ENCODE measurements at regions not wholly inside any gene's neighbourhood (a gene's known extent, or its start where the extent isn't known, plus 50 kb on each side); places are given as distances from the start of the nearest gene placed in this dataset.

DNA sequence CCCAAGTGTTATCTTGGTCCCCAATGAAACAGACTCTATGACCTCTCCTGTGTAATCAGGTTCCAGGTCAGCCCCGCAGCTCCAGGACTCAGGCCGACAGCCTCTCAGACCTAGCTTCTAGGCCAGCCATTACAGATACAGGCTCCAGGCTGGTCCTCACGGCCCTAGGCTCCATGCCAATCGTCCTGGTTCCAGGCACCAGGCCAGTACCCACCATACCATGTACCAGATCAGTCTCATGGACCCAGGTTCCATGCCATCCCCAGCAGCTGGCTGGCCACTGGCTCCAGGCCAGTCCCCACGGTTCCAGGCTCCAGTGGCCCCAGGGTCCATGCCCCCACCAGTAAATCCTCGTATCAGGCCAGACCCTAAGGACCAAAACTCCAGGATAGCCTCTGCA lies 1326.6 kb upstream of the C9orf72 start:
- H3K27ac ChIP-seq = no peak overlapping the region
- no peak for TF ChIP-seq ZFX (IDR thresholded peaks at IDR 0.05)
- TF ChIP-seq, protein P1, sequence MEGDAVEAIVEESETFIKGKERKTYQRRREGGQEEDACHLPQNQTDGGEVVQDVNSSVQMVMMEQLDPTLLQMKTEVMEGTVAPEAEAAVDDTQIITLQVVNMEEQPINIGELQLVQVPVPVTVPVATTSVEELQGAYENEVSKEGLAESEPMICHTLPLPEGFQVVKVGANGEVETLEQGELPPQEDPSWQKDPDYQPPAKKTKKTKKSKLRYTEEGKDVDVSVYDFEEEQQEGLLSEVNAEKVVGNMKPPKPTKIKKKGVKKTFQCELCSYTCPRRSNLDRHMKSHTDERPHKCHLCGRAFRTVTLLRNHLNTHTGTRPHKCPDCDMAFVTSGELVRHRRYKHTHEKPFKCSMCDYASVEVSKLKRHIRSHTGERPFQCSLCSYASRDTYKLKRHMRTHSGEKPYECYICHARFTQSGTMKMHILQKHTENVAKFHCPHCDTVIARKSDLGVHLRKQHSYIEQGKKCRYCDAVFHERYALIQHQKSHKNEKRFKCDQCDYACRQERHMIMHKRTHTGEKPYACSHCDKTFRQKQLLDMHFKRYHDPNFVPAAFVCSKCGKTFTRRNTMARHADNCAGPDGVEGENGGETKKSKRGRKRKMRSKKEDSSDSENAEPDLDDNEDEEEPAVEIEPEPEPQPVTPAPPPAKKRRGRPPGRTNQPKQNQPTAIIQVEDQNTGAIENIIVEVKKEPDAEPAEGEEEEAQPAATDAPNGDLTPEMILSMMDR (conservative IDR thresholded peaks at IDR 0.05) = no peak

DNA sequence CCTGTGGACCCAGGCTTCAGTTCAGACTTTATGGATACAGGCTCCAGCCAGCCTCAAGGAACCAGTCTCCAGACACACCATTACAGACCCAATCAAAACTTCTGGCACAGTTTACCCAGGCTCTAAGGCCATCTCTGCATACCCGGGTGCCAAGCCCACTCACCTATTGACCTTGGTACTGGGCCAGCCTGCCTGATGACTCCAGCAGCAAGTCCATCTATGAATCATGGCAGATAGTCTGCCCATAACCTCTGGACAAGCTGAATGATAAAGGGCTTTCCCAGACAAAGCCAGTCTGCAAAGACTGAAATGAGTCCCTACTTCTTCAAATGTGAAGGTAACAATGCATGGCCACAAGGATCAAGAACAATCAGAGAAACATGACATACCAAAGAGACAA lies 1327.1 kb upstream of the C9orf72 start:
- H3K27ac ChIP-seq = no peak overlapping the region
- TF ChIP-seq, protein P1 (conservative IDR thresholded peaks at IDR 0.05) = no peak
- no peak for TF ChIP-seq ZFX (IDR thresholded peaks at IDR 0.05)

DNA sequence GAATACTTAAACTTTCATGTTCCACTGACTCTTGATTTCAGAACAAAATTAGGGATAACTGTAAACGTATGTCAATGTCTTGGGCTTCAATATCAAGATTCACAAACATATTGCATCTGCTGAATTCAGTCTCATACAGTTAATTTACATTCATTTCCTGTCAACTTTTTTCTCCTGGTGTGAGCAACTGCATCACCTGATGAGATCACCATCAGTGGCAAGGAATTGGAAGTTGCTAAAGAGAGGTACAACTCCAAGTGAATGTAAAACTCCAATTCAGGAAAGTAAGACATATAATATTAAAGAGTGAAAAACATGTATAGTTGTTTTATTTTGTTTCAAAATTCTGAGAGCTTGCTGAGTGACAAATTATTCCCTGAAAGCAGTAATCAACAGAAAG lies 1336.2 kb upstream of the C9orf72 start:
- no peak overlapping the region for H3K27ac ChIP-seq
- TF ChIP-seq, protein P1 (conservative IDR thresholded peaks at IDR 0.05) = no peak
- no peak for TF ChIP-seq ZFX (IDR thresholded peaks at IDR 0.05)

DNA sequence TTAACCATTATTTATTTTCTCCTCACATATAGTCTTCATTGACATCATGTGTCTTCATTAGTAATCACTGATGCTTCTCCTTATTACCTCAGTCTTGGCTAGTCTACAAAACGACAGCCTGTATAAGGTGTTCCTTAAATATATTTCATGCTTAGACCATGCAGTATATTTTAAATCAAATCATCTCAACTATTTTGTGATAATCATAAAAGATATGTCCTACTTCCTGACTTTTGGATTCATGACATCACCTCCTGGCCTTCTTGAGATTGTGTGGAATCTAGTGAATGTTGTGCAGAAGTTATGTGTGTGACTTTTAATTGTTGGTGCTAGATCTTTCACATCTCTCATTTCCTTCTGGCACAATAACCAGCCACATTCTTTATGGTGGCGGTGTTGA lies 1339.3 kb upstream of the C9orf72 start:
- no peak for TF ChIP-seq ZFX (IDR thresholded peaks at IDR 0.05)
- no peak overlapping the region for H3K27ac ChIP-seq

DNA sequence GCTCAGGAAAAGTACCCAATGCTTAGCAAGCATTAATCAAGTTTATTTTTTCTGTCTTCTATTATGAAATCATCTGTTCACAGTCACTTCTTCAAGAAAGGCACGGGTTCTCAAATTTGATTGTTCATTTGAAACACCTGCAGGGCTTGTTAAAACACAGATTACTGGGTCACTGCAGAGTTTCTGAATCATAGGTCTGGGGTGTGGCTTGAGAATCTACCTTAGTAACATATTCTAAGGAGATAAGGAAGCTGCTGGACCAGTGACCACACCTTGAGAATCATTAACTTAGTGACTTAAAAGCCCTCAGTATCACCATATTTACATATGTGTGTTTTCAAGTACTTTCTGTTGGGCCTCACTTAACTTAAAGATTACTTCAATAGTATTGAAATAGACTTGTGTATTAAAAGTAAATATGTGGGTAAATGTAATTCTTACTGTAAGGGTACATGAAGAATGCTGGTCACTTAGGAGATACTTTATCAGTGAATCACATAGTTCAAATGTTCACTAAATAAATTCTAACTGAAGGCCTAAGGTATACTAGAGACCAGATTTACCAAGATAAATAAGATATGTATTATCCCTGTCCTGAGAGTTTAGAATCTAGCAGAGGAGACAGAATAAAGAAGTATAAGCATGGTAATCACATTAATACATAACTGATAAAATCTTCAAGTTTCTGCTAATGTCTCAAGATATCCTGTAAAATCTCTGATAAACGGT lies 1342.1 kb upstream of the C9orf72 start:
- no peak overlapping the region for H3K27ac ChIP-seq
- TF ChIP-seq ZFX (IDR thresholded peaks at IDR 0.05) = no peak
- TF ChIP-seq, protein P1 (conservative IDR thresholded peaks at IDR 0.05) = no peak

DNA sequence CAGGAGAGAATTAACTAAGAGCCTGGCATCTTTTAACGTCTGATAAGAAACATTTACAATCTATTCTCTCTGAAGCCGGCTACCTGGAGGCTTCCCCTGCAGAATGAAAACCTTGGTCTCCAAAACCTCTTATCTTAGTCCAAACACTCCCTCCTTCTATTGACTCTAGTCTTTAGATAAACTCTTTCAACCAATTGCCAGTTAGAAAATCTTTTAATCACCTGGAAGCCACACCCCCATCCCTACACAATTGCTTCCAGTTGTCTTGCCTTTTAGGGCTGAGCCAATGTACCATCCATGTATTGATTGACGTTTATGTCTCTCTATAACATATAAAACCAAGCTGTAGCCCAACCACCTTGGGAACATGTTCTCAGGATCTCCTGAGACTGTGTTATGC lies 1343.1 kb upstream of the C9orf72 start:
- TF ChIP-seq, protein P1 (conservative IDR thresholded peaks at IDR 0.05) = no peak
- no peak for TF ChIP-seq ZFX (IDR thresholded peaks at IDR 0.05)
- H3K27ac ChIP-seq = no peak overlapping the region

DNA sequence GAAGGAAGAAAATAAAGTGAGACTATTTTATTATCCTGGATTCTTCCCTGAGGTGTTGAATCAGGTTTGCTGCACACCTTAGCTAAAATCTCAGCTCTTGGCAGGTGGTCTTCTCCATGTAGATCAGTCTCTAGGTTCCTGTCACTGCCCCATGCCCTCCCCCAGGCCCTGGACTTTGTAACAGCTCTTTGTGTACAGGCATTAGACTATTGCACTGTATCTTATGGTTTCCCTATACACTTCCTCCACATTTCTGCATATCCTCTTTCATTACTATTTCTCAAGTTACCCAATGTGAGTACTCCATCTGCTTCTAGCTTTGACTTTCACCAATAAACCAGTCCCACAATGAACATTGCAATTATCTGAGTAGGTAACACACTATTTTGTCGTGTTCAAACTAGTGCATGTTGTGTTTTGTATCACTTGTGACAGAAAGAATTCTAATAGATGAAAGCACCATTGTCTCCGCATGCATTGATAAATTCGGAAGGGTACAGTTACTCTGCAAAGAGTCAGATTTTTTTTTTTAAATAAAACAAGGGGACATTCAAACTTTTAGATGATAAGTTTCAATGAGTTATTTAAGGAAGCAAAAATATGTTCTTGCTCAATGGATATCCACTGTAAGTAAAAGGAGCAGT lies 1348.7 kb upstream of the C9orf72 start:
- TF ChIP-seq ZFX (IDR thresholded peaks at IDR 0.05) = no peak
- TF ChIP-seq, protein P1 (conservative IDR thresholded peaks at IDR 0.05) = no peak

DNA sequence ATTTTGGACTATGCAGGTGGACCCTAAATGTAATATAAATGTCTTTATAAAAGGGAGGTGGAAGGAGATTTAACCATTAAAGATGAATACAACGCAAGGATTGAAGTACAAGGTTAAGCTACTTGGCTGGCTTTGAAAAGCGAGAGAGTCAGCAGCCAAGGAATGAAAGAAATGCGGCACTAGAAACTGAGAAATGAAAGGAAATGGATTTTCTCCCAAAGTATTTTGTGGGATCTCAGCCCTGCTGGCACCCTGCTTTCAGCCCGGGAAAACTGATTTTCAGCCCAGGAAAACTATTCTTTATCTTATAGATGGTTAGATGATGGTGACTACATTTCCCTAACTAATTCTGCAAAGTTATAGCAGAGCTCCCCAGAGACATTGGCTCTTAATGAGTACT lies 1349.6 kb upstream of the C9orf72 start:
- TF ChIP-seq ZFX (IDR thresholded peaks at IDR 0.05) = no peak
- no peak overlapping the region for H3K27ac ChIP-seq

More for the DNA sequence above, 1348.7 kb upstream of the C9orf72 start:
- no peak overlapping the region for H3K27ac ChIP-seq

Measured in C4-2B (cell line).